ENCODE measurements at regions not wholly inside any gene's neighbourhood (a gene's known extent, or its start where the extent isn't known, plus 50 kb on each side); places are given as distances from the start of the nearest gene placed in this dataset.

DNA sequence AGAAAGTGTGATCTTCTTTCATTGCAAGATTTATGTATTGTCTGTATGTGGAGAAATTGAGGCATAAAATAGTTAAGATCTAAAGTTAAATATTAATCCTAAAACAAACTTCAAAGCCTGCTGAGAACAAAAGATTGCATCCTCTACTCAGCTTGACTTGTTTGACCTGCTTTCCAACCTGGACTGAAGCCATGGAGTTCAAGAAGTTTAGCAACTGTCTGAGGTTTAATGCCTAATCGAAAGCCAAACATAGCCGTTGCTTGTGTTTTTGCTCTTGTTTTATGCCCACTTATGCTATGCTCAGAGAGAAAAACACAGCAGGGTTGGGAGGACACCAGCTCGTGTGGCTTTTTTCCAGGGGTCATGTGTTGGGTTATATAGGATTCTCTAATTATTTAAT lies 135.6 kb downstream of the NUFIP1 start:
- TF ChIP-seq JUND (IDR thresholded peaks at IDR 0.05) = no peak
- TF ChIP-seq, protein P1, sequence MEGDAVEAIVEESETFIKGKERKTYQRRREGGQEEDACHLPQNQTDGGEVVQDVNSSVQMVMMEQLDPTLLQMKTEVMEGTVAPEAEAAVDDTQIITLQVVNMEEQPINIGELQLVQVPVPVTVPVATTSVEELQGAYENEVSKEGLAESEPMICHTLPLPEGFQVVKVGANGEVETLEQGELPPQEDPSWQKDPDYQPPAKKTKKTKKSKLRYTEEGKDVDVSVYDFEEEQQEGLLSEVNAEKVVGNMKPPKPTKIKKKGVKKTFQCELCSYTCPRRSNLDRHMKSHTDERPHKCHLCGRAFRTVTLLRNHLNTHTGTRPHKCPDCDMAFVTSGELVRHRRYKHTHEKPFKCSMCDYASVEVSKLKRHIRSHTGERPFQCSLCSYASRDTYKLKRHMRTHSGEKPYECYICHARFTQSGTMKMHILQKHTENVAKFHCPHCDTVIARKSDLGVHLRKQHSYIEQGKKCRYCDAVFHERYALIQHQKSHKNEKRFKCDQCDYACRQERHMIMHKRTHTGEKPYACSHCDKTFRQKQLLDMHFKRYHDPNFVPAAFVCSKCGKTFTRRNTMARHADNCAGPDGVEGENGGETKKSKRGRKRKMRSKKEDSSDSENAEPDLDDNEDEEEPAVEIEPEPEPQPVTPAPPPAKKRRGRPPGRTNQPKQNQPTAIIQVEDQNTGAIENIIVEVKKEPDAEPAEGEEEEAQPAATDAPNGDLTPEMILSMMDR (IDR thresholded peaks at IDR 0.05; ENCODE audit: low read depth, low read length, missing input control) = no peak
- TF ChIP-seq RAD21 (IDR thresholded peaks at IDR 0.05) = no peak
- TF ChIP-seq, protein P2, sequence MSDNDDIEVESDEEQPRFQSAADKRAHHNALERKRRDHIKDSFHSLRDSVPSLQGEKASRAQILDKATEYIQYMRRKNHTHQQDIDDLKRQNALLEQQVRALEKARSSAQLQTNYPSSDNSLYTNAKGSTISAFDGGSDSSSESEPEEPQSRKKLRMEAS (IDR thresholded peaks at IDR 0.05) = no peak
- no peak for TF ChIP-seq SP1 (IDR thresholded peaks at IDR 0.05)
- TF ChIP-seq TAF1 (conservative IDR thresholded peaks at IDR 0.05) = no peak
- no peak for TF ChIP-seq FOXA2 (IDR thresholded peaks at IDR 0.05)
- TF ChIP-seq FOXA1 (IDR thresholded peaks at IDR 0.05) = no peak

Measured in liver (tissue), 3 donors.